Mesenteric fat pad (tissue), 1 donor: ENCODE measurements at regions not wholly inside any gene's neighbourhood (a gene's known extent, or its start where the extent isn't known, plus 50 kb on each side); places are given as distances from the start of the nearest gene placed in this dataset.
"Not testable (repeated sequence)": the region's sequence is repeated elsewhere in the genome, so short reads cannot be mapped to it uniquely, and the experiment has no call there.

Experiments used
- DNase-seq: peaks from one replicate; pipeline ENCODE4 v3.0.0-alpha.2; 2020; ENCODE audit warnings: low spot score
- donor health status: DM: yes; HTN: yes; CAD: no.

DNA sequence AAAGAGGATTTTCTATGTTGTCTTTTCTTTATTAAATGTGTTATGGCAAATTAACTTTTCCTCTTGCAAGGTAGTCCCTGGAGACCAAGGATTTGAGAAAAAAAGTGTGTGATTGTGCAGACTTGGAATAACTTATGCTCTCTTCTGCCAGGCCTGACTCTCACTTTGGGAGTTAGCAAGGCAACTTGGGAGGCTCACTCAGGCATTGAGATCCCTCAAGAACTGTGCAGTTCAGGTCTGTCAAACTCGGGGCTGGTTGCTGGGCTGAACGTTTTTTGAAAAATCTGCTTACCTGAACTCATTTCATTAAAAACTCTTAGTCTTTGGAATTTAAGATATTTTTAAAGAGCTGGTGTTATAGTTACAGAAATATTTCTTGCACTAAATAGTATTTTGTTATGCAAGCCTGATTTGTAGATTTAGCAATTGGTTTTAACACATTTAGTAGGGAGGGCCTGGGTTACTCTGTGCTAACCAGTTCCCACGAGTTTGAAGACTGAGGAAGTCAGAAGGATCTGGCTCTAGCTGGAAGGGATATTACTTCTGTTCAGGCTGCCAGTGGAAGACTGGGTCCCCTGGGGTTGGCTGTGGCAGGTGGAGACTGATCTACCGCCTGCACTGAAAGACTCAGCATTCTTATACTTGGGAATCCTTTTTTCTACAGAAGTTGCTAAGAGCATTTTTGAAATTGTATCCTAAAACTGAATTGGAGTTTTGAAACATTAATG, 150.4 kb upstream of the PCSK5 start:
- no peak for DNase-seq

GRCh38 chr9:75743855-75744254, 146.6 kb upstream of the PCSK5 start:
- DNase-seq: no peak

- DNase-seq: no peak
Measured at GRCh38 chr9:75754080-75754479, 136.4 kb upstream of the PCSK5 start.

- DNase-seq: no peak
Measured at GRCh38 chr9:75775166-75775565, 115.3 kb upstream of the PCSK5 start.

GRCh38 chr9:75775966-75776691, 114.3 kb upstream of the PCSK5 start:
- no peak for DNase-seq

- no peak for DNase-seq
Measured at GRCh38 chr9:75780185-75780584, 110.3 kb upstream of the PCSK5 start.

- no peak for DNase-seq
Measured at GRCh38 chr9:75788006-75788634, 102.4 kb upstream of the PCSK5 start.

- no peak for DNase-seq
Measured at GRCh38 chr9:75797085-75797580, 93.3 kb upstream of the PCSK5 start.

DNA sequence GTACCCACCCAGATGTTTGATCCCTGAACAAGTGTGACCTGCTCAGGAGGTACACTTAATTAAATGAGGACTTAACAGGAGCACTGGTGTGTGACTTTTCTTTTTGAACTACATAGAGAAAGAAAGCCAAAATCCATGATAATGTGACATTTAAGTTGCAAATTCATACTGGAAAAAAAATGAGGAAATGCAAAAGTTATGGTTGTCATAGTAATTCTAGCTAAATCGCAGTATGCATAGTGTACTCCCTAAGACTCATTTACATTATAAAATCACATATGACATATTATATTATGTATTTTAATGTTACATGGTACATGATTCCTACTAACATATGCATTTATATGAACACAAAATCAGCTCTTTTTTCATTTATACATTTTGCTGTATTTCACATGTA, 92.0 kb upstream of the PCSK5 start:
- no peak for DNase-seq

DNA sequence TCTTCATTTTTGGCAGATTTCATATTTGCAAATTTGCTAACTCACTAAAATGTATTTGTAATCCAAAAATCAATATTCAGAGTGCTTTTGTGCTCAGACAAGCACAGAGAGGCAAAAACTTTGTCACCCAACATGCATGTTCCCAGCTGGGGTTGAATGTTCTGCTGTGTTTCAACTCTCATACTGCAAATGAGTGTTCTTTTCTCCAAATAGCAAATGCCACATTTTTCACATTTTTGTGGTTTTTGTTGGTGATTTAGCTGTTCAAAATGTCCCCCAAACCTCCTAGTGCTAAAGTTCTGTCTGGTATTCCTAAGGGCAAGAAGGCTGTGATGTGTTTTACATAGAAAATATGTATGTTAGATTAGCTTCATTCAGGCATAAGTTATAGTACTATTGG, 87.3 kb upstream of the PCSK5 start:
- no peak for DNase-seq

GRCh38 chr9:75810063-75810462, 80.4 kb upstream of the PCSK5 start:
- DNase-seq: no peak

DNA sequence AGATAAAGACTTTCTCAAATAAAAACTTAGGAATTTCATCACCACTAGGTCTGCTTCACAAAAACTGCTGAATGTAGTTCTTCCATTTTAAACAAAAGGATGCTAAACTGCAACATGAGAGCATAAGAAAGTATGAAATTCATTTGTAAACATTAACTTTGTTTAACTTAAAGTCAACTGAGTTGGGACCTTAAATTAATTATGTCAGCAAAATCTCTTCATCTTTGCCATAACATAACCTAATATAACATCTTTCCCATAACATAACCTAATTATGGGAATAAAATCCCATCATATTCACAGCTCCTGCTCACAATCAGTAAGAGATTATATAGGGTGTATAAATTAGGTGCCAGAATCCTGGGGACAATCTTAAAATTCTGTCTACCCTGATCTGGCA, 78.8 kb upstream of the PCSK5 start:
- DNase-seq: no peak

GRCh38 chr9:75812141-75812540, 78.3 kb upstream of the PCSK5 start:
- no peak for DNase-seq

DNA sequence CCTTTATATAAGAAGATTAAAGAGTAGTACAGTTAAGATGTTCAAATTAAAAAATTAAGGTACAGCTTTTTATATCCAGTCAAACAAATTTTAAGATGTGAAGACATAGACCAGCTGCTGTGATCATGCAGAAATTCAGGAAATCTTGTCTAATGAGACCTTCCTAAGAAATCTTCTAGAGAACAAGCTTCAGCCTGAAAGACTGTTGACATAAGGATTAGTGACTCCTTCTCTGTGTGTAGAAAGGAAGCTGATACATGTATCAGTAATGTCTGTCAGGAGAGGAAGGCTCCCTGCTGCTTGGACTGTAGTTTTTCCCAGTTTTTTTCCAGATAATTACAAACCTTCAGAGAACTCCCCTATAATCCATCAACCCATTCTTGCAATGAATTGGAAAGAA, 75.8 kb upstream of the PCSK5 start:
- DNase-seq: no peak

- DNase-seq: not testable (repeated sequence)
Measured at GRCh38 chr9:75820471-75821115, 69.9 kb upstream of the PCSK5 start.

DNA sequence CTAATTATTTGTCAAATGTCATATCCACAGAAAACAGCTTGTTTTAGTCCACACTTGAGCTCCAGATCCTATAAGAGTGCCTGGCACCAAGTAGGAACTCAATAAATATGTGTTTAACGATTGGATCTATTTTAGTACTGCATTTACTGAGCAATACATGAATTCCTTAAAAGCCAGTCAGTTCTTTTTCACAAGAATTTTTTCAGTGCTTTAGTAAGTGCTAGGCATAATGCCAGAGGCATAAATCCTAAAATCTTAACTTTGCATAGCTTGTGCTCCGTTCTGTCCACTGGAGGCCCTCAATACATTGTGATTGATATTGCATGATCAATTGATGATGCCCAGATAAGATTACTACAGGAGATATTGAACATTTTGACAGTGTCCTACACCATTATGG, 67.3 kb upstream of the PCSK5 start:
- no peak for DNase-seq

GRCh38 chr9:75824816-75825568, 65.5 kb upstream of the PCSK5 start:
- no peak for DNase-seq

DNA sequence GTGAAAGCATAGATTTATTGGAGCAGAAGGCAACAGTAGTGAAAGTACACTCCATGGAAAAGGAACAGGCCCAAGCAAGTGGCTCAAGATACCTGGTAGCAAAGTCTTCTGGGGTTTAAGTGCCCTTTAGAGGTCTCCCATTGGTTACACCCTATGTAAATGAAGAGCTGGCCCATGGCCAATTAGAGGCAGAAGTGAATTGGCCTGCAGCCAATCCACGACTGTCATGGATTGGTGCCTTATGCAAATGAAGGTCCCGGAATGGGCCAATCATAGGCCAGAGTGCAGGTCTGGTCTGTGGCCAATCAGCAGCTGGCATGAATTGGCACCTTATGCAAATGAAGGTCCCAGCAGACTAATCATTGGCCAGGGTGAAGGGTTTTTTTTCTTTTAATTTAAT, 64.2 kb upstream of the PCSK5 start:
- no peak for DNase-seq

DNA sequence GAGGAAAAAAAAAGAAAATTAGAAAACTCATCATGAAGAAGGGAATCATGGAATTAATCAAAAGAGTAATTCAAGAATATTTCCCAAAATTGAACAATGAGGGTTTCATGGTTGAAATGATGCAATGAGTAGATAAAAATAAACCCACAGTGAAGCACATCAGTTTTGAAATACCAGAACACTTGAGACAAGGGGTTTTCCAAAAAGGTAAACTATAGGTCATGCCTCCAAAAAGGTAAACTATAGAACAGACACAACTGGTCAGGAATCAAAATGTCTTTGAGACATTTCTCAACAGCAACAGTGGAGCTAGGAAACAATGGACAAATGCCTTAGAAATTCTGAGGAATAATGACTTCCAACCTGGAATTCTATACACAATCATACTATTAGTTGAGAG, 60.2 kb upstream of the PCSK5 start:
- no peak for DNase-seq

DNA sequence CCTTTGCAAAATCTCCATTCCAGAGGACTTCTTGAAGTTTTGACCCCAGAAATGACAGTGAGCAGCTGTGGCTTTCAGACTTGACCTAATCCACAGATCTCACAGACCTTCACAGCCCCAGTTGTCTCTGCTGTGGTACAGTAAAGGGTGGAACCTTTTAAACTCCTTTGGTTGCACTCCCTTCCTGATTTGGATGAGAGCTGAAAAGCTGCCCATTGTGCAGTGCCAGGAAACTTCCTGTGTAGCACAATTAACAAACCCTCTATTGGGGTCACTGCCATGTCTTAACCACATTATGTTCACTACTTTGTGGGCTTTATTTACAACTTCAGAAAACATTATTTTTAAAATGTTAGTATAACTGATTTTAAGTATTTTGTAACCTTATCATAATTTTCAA, 56.7 kb upstream of the PCSK5 start:
- no peak for DNase-seq

DNA sequence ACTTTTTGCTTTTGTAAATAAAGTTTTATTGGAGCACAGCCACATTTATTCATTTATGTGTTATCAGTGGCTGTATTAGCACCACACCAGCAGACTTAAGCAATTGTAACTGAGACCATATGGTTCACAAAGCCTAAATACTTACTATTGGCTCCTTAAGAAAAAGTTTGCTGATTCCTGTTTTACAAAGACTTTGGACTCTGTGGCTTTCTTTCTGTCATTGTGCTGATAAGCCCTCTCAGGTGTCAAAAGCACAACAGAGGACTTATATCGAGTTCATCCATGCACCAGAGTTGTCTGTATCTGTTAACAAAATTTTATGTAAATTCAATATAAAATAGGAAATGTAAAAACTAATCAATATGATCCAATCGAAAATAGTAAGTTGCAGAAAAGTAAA, 55.6 kb upstream of the PCSK5 start:
- DNase-seq: no peak
